ENCODE measurements at regions not wholly inside any gene's neighbourhood (a gene's known extent, or its start where the extent isn't known, plus 50 kb on each side); places are given as distances from the start of the nearest gene placed in this dataset.
"Not testable (repeated sequence)": the region's sequence is repeated elsewhere in the genome, so short reads cannot be mapped to it uniquely, and the experiment has no call there.

GRCh38 chr12:33087876-33088275 lies 191.3 kb upstream of the PKP2 start:
- H3K27ac Mint-ChIP-seq; H3K9me3 Mint-ChIP-seq (ENCODE audit: low read depth); H3K36me3 Mint-ChIP-seq (ENCODE audit: low read depth); ATAC-seq; H3K27me3 Mint-ChIP-seq; H3K4me3 Mint-ChIP-seq; CTCF ChIA-PET; POLR2A ChIA-PET; H3K4me1 Mint-ChIP-seq; DNase-seq; intact Hi-C loops (cut with DNase I, micrococcal nuclease): not testable (repeated sequence)

- CTCF ChIA-PET; H3K27me3 Mint-ChIP-seq; H3K36me3 Mint-ChIP-seq (ENCODE audit: low read depth); intact Hi-C loops (cut with DNase I, micrococcal nuclease); H3K27ac Mint-ChIP-seq; DNase-seq; POLR2A ChIA-PET; ATAC-seq; H3K4me1 Mint-ChIP-seq; H3K4me3 Mint-ChIP-seq: not testable (repeated sequence)
- H3K9me3 Mint-ChIP-seq (ENCODE audit: low read depth), result peaks cover 13% of the 10 kb centered on the region
Measured at GRCh38 chr12:33076401-33076800, 179.8 kb upstream of the PKP2 start.

- H3K4me3 Mint-ChIP-seq; H3K27me3 Mint-ChIP-seq; DNase-seq; H3K4me1 Mint-ChIP-seq; CTCF ChIA-PET; ATAC-seq; intact Hi-C loops (cut with DNase I, micrococcal nuclease); POLR2A ChIA-PET; H3K27ac Mint-ChIP-seq; H3K36me3 Mint-ChIP-seq (ENCODE audit: low read depth): not testable (repeated sequence)
- H3K9me3 Mint-ChIP-seq (ENCODE audit: low read depth), result peaks cover 14% of the 10 kb centered on the region
Measured at GRCh38 chr12:33075130-33075766, 178.7 kb upstream of the PKP2 start.

- Mint-ChIP-seq H3K27me3 (no peaks in the 10 kb centered on the region), H3K4me3 (no peak overlapping the region), H3K9me3 (ENCODE audit: low read depth) (peaks cover 6% of the 10 kb centered on the region), H3K4me1 (no peaks in the 10 kb centered on the region), H3K36me3 (ENCODE audit: low read depth) (no peaks in the 10 kb centered on the region), H3K27ac (no peak overlapping the region)
- CTCF ChIA-PET, result no interaction called here
- ATAC-seq (no peak), DNase-seq (no peak)
- POLR2A ChIA-PET, result no interaction called here
- intact Hi-C loops (cut with DNase I, micrococcal nuclease), result no loop called here
Measured at GRCh38 chr12:33061844-33062243, 165.3 kb upstream of the PKP2 start.

GRCh38 chr12:33054371-33054770 lies 157.8 kb upstream of the PKP2 start:
- POLR2A ChIA-PET, result no interaction called here
- DNase-seq, result no peak
- H3K4me3 Mint-ChIP-seq, result no peak overlapping the region
- H3K27me3 Mint-ChIP-seq, result no peaks in the 10 kb centered on the region
- H3K36me3 Mint-ChIP-seq (ENCODE audit: low read depth), result no peaks in the 10 kb centered on the region
- no peaks in the 10 kb centered on the region for H3K4me1 Mint-ChIP-seq
- CTCF ChIA-PET, result no interaction called here
- intact Hi-C loops (cut with DNase I, micrococcal nuclease), result no loop called here
- H3K27ac Mint-ChIP-seq, result no peak overlapping the region
- no peak for ATAC-seq
- no peaks in the 10 kb centered on the region for H3K9me3 Mint-ChIP-seq (ENCODE audit: low read depth)

GRCh38 chr12:33052141-33053051 lies 155.8 kb upstream of the PKP2 start:
- Mint-ChIP-seq H3K27ac (no peak overlapping the region), H3K36me3 (ENCODE audit: low read depth) (no peaks in the 10 kb centered on the region), H3K4me1 (no peaks in the 10 kb centered on the region), H3K27me3 (no peaks in the 10 kb centered on the region), H3K9me3 (ENCODE audit: low read depth) (no peaks in the 10 kb centered on the region), H3K4me3 (no peak overlapping the region)
- ATAC-seq, result no peak
- ChIA-PET POLR2A (no interaction called here), CTCF (no interaction called here)
- DNase-seq, result no peak
- intact Hi-C loops (cut with DNase I, micrococcal nuclease), result no loop called here

- intact Hi-C loops (cut with DNase I, micrococcal nuclease), result no loop called here
- DNase-seq (no peak), ATAC-seq (no peak)
- ChIA-PET POLR2A (no interaction called here), CTCF (no interaction called here)
- H3K4me1 Mint-ChIP-seq, result no peaks in the 10 kb centered on the region
- no peaks in the 10 kb centered on the region for H3K9me3 Mint-ChIP-seq (ENCODE audit: low read depth)
- no peaks in the 10 kb centered on the region for H3K27me3 Mint-ChIP-seq
- no peak overlapping the region for H3K4me3 Mint-ChIP-seq
- no peak overlapping the region for H3K27ac Mint-ChIP-seq
- no peaks in the 10 kb centered on the region for H3K36me3 Mint-ChIP-seq (ENCODE audit: low read depth)
Measured at GRCh38 chr12:33047666-33048065, 151.1 kb upstream of the PKP2 start.

- H3K9me3 Mint-ChIP-seq (ENCODE audit: low read depth), result no peaks in the 10 kb centered on the region
- no peak for ATAC-seq
- intact Hi-C loops (cut with DNase I, micrococcal nuclease), result no loop called here
- no peaks in the 10 kb centered on the region for H3K27me3 Mint-ChIP-seq
- ChIA-PET CTCF (no interaction called here), POLR2A (no interaction called here)
- no peak overlapping the region for H3K27ac Mint-ChIP-seq
- H3K4me3 Mint-ChIP-seq, result no peak overlapping the region
- H3K4me1 Mint-ChIP-seq, result no peaks in the 10 kb centered on the region
- no peaks in the 10 kb centered on the region for H3K36me3 Mint-ChIP-seq (ENCODE audit: low read depth)
- DNase-seq, result no peak
Measured at GRCh38 chr12:33044447-33044846, 147.9 kb upstream of the PKP2 start.

- ATAC-seq, result no peak
- Mint-ChIP-seq H3K27ac (no peak overlapping the region), H3K27me3 (no peaks in the 10 kb centered on the region), H3K36me3 (ENCODE audit: low read depth) (no peaks in the 10 kb centered on the region), H3K4me3 (no peak overlapping the region), H3K4me1 (no peaks in the 10 kb centered on the region), H3K9me3 (ENCODE audit: low read depth) (no peaks in the 10 kb centered on the region)
- ChIA-PET CTCF (interaction anchor here (0.6 kb wide), 1 partner anchor 105 kb away, joined by 4 read pairs; no protein-coding TSS in a partner anchor), POLR2A (no interaction called here)
- intact Hi-C loops (cut with DNase I, micrococcal nuclease), result no loop called here
- DNase-seq, result no peak
Measured at GRCh38 chr12:33041562-33041961, 145.0 kb upstream of the PKP2 start.

- intact Hi-C loops (cut with DNase I, micrococcal nuclease); DNase-seq; CTCF ChIA-PET; H3K27me3 Mint-ChIP-seq; H3K4me3 Mint-ChIP-seq; ATAC-seq; H3K27ac Mint-ChIP-seq; H3K4me1 Mint-ChIP-seq; H3K9me3 Mint-ChIP-seq (ENCODE audit: low read depth); H3K36me3 Mint-ChIP-seq (ENCODE audit: low read depth); POLR2A ChIA-PET: not testable (repeated sequence)
Measured at GRCh38 chr12:33033999-33034398, 137.4 kb upstream of the PKP2 start.

GRCh38 chr12:33026791-33027190 lies 130.2 kb upstream of the PKP2 start:
- no peak overlapping the region for H3K27ac Mint-ChIP-seq
- no peaks in the 10 kb centered on the region for H3K4me1 Mint-ChIP-seq
- intact Hi-C loops (cut with DNase I, micrococcal nuclease), result no loop called here
- no peaks in the 10 kb centered on the region for H3K36me3 Mint-ChIP-seq (ENCODE audit: low read depth)
- H3K4me3 Mint-ChIP-seq, result no peak overlapping the region
- DNase-seq, result no peak
- peaks cover 2% of the 10 kb centered on the region for H3K9me3 Mint-ChIP-seq (ENCODE audit: low read depth)
- ChIA-PET POLR2A (no interaction called here), CTCF (interaction anchor here (0.7 kb wide), 1 partner anchor 293 kb away, joined by 3 read pairs; no protein-coding TSS in a partner anchor)
- H3K27me3 Mint-ChIP-seq, result no peaks in the 10 kb centered on the region
- no peak for ATAC-seq

- H3K4me3 Mint-ChIP-seq; DNase-seq; H3K27ac Mint-ChIP-seq; H3K9me3 Mint-ChIP-seq (ENCODE audit: low read depth); H3K4me1 Mint-ChIP-seq; POLR2A ChIA-PET; intact Hi-C loops (cut with DNase I, micrococcal nuclease); H3K27me3 Mint-ChIP-seq; ATAC-seq; H3K36me3 Mint-ChIP-seq (ENCODE audit: low read depth); CTCF ChIA-PET: not testable (repeated sequence)
Measured at GRCh38 chr12:33022724-33023123, 126.1 kb upstream of the PKP2 start.

All from activated CD4-positive, alpha-beta T cell treated with anti-CD3 and anti-CD28 coated beads for 36 hours (primary cell).